ENCODE measurements at regions not wholly inside any gene's neighbourhood (a gene's known extent, or its start where the extent isn't known, plus 50 kb on each side); places are given as distances from the start of the nearest gene placed in this dataset.

DNA sequence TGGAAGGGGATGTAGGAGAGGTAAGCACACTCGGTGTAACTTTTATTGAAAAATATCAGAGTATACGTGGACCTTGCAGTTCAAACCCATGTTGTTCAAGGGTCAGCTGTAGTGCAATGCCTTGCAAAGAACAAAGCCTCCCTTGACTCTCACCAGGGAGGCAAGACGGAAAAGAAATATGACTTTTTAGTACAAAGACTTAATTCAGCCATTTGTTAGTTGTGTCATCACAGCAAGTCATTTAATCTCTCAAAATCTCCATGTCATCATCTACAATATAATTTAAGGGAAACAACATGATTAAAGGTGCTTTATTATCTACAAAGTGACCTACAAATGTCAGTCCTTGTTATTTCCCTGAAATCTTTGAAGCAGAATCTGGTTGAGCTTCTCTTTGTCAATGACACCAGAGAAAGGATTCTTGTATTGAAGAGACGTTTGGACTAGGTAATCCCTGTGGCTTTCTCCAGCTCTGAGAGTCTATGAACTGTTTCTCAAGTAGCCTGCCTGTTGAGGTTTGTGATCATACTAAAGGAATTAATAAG, 502.8 kb downstream of the REEP3 start:
- 70% methylated on average over 4 of the region's 4 CpGs for WGBS (ENCODE audit: low lambda C conversion rate, missing lambda C conversion rate)
- no peak overlapping the region for H3K4me3 ChIP-seq
- no peaks in the 10 kb centered on the region for H3K36me3 ChIP-seq (replicated peaks; ENCODE audit: insufficient read depth, low read depth)
- H2AFZ ChIP-seq: no peak overlapping the region
- no peaks in the 10 kb centered on the region for H3K9me2 ChIP-seq (replicated peaks; ENCODE audit: insufficient read depth)
- no peaks in the 10 kb centered on the region for H3K79me2 ChIP-seq
- no peaks in the 10 kb centered on the region for H3K4me1 ChIP-seq (ENCODE audit: insufficient read depth)
- H3K27ac ChIP-seq: no peak overlapping the region
- H3K9me3 ChIP-seq (ENCODE audit: low read depth): no peaks in the 10 kb centered on the region
- TF ChIP-seq EZH2 (IDR thresholded peaks at IDR 0.05; ENCODE audit: borderline replicate concordance) (no peak), EZH2phosphoT487 (IDR thresholded peaks at IDR 0.05; ENCODE audit: low read depth, severe bottlenecking, unreplicated experiment) (no peak)
- TF ChIP-seq, protein P1, sequence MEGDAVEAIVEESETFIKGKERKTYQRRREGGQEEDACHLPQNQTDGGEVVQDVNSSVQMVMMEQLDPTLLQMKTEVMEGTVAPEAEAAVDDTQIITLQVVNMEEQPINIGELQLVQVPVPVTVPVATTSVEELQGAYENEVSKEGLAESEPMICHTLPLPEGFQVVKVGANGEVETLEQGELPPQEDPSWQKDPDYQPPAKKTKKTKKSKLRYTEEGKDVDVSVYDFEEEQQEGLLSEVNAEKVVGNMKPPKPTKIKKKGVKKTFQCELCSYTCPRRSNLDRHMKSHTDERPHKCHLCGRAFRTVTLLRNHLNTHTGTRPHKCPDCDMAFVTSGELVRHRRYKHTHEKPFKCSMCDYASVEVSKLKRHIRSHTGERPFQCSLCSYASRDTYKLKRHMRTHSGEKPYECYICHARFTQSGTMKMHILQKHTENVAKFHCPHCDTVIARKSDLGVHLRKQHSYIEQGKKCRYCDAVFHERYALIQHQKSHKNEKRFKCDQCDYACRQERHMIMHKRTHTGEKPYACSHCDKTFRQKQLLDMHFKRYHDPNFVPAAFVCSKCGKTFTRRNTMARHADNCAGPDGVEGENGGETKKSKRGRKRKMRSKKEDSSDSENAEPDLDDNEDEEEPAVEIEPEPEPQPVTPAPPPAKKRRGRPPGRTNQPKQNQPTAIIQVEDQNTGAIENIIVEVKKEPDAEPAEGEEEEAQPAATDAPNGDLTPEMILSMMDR (IDR thresholded peaks at IDR 0.05; ENCODE audit: poor library complexity): no peak
- no peaks in the 10 kb centered on the region for H4K20me1 ChIP-seq (ENCODE audit: insufficient read depth, poor library complexity, severe bottlenecking)
- no peak overlapping the region for H3K4me2 ChIP-seq
- H3K27me3 ChIP-seq: no peaks in the 10 kb centered on the region
- no peak for DNase-seq (ENCODE audit: low spot score)

DNA sequence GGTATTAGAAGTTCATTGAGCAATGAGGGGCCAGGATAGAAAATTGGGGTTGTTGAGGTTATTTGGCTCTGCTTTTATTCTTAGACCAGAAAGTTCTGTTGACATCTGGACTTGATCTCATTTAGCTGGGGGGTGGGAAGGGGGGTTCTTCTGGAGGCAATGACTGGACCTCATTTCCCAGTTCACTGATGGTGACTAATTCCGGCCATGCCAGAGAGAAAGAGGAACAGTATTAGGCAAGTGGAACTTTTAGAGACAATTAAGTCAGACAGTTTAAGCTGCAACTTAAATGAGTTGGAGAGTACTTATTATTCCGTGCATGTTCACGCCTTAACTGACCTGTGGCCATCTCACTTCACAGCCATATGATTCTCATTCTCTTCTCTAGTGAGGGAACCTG, 512.5 kb downstream of the REEP3 start:
- no peaks in the 10 kb centered on the region for H3K36me3 ChIP-seq (replicated peaks; ENCODE audit: insufficient read depth, low read depth)
- H3K4me2 ChIP-seq: no peak overlapping the region
- H3K4me1 ChIP-seq (ENCODE audit: insufficient read depth): no peaks in the 10 kb centered on the region
- 91% methylated on average over 3 of the region's 3 CpGs for WGBS (ENCODE audit: low lambda C conversion rate, missing lambda C conversion rate)
- H2AFZ ChIP-seq: no peak overlapping the region
- no peaks in the 10 kb centered on the region for H3K9me3 ChIP-seq (ENCODE audit: low read depth)
- DNase-seq (ENCODE audit: low spot score): no peak
- H3K27me3 ChIP-seq: no peaks in the 10 kb centered on the region
- no peak for TF ChIP-seq EZH2 (IDR thresholded peaks at IDR 0.05; ENCODE audit: borderline replicate concordance)
- H3K9me2 ChIP-seq (replicated peaks; ENCODE audit: insufficient read depth): no peaks in the 10 kb centered on the region
- no peaks in the 10 kb centered on the region for H4K20me1 ChIP-seq (ENCODE audit: insufficient read depth, poor library complexity, severe bottlenecking)
- no peaks in the 10 kb centered on the region for H3K79me2 ChIP-seq
- no peak overlapping the region for H3K4me3 ChIP-seq
- H3K27ac ChIP-seq: no peak overlapping the region

DNA sequence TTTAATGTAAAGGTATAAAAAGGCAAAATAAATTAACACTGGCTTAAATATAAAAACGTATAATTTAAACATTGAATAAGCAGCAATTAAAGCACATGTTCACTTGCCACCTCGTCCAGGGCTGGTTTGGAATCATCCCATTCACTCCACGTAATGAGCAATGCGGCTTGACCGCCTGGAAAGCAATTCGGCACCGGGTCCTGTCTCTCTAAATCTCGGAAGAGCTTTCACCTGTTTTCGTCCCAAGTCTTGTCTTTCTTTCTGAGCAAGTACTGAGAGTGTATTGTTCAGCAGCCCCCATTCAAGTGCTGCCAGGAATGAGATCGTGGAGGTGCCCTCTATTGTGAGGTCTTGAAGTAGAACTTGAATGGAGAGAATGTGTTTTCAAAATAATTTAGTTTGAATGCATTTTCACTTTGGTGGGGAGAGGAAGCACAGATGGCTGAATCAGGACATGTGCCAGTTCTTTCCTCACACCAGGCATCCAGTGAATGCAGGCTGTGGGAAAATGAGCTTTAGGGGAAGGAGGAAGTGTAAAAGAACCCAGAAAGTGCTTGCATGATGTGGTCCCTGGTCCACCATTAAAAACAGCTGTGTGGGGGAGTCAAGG, 515.2 kb downstream of the REEP3 start:
- no peaks in the 10 kb centered on the region for H3K79me2 ChIP-seq
- H3K9me2 ChIP-seq (replicated peaks; ENCODE audit: insufficient read depth): no peaks in the 10 kb centered on the region
- H3K4me2 ChIP-seq: no peak overlapping the region
- H3K4me3 ChIP-seq: no peak overlapping the region
- no peak overlapping the region for H3K27ac ChIP-seq
- TF ChIP-seq, protein P1 (IDR thresholded peaks at IDR 0.05; ENCODE audit: poor library complexity): no peak
- TF ChIP-seq EZH2phosphoT487 (IDR thresholded peaks at IDR 0.05; ENCODE audit: low read depth, severe bottlenecking, unreplicated experiment) (no peak), EZH2 (IDR thresholded peaks at IDR 0.05; ENCODE audit: borderline replicate concordance) (no peak)
- no peak overlapping the region for H2AFZ ChIP-seq
- no peaks in the 10 kb centered on the region for H3K36me3 ChIP-seq (replicated peaks; ENCODE audit: insufficient read depth, low read depth)
- no peaks in the 10 kb centered on the region for H4K20me1 ChIP-seq (ENCODE audit: insufficient read depth, poor library complexity, severe bottlenecking)
- no peaks in the 10 kb centered on the region for H3K4me1 ChIP-seq (ENCODE audit: insufficient read depth)
- WGBS (ENCODE audit: low lambda C conversion rate, missing lambda C conversion rate): 74% methylated on average over 10 of the region's 10 CpGs
- DNase-seq (ENCODE audit: low spot score): no peak
- H3K27me3 ChIP-seq: no peaks in the 10 kb centered on the region
- H3K9me3 ChIP-seq (ENCODE audit: low read depth): no peaks in the 10 kb centered on the region

DNA sequence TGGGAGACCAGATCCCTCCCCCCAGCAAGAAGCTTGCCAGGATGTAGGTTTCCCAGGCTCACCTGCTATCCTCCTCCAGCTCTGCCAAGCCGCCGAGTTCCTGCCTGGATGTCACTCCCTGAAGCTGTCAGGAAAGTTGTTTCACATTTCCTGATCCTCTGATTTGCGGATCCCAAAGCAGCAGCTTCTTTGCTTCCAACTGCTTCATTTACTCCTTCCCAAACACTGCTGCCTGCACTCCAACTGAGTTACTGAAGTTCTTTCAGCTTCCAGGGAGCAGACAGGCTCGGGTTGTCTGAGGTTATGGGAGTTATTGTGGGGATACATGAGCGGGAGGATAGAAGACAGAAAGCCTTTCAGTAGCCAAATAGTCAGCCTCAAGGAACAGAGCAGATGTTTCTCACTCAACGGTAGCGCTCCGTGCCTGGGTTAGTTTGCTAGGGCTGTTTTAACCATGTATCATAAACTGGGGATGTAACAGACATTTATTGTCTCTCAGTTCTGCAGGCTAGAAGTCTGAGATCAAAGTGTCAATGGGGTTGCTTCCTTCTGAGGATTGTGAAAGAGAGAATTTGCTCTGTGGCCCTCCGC, 516.0 kb downstream of the REEP3 start:
- no peaks in the 10 kb centered on the region for H3K4me1 ChIP-seq (ENCODE audit: insufficient read depth)
- DNase-seq (ENCODE audit: low spot score): no peak
- H3K27me3 ChIP-seq: no peaks in the 10 kb centered on the region
- 52% methylated on average over 9 of the region's 9 CpGs for WGBS (ENCODE audit: low lambda C conversion rate, missing lambda C conversion rate)
- H4K20me1 ChIP-seq (ENCODE audit: insufficient read depth, poor library complexity, severe bottlenecking): no peaks in the 10 kb centered on the region
- no peak overlapping the region for H3K27ac ChIP-seq
- H3K79me2 ChIP-seq: no peaks in the 10 kb centered on the region
- no peak overlapping the region for H2AFZ ChIP-seq
- no peaks in the 10 kb centered on the region for H3K9me3 ChIP-seq (ENCODE audit: low read depth)
- H3K4me3 ChIP-seq: no peak overlapping the region
- H3K9me2 ChIP-seq (replicated peaks; ENCODE audit: insufficient read depth): no peaks in the 10 kb centered on the region
- no peak overlapping the region for H3K4me2 ChIP-seq
- no peaks in the 10 kb centered on the region for H3K36me3 ChIP-seq (replicated peaks; ENCODE audit: insufficient read depth, low read depth)
- no peak for TF ChIP-seq EZH2 (IDR thresholded peaks at IDR 0.05; ENCODE audit: borderline replicate concordance)
- TF ChIP-seq EZH2phosphoT487 (IDR thresholded peaks at IDR 0.05; ENCODE audit: low read depth, severe bottlenecking, unreplicated experiment): no peak
- TF ChIP-seq, protein P1 (IDR thresholded peaks at IDR 0.05; ENCODE audit: poor library complexity): no peak

Data from hepatocyte (in vitro differentiated cells).